Activated T-helper 1 cell treated with anti-CD3 and anti-CD28 coated beads, Interleukin-2, amount 50 U/mL, for 16 hours (primary cell): ENCODE measurements at regions not wholly inside any gene's neighbourhood (a gene's known extent, or its start where the extent isn't known, plus 50 kb on each side); places are given as distances from the start of the nearest gene placed in this dataset.
"Not testable (repeated sequence)": the region's sequence is repeated elsewhere in the genome, so short reads cannot be mapped to it uniquely, and the experiment has no call there.

Experiments
- DNase-seq, 2 donors: peaks; one replicate each; pipeline ENCODE4 v3.0.0-alpha.2; 2020; ENCODE audit warnings: low read depth in 1 of 2, low spot score in 1 of 2

- no peak for DNase-seq
These were observed 851.5 kb downstream of the DACH1 start for GRCh38 chr13:71015516-71015915.

GRCh38 chr13:71015021-71015420, 852.0 kb downstream of the DACH1 start:
- DNase-seq, result no peak

DNA sequence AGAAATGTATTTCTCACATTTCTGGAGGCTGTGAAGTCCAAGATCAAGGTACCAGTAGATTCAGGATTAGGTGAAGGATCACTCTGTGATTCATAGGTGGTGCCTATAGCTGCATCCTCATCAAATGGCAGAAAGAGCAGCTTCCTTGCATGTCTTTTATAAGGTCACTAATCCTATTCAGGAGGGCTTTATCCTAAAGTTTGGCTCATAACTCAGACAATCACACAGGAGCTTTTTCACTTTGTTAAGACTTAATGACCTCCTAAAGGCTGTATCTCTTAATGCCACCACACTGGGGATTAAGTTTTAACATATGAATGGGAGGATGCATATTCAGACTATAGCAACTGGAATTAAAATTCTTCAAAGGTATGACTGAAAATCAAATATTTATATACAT, 861.1 kb downstream of the DACH1 start:
- DNase-seq, result no peak

GRCh38 chr13:70995338-70995737, 871.7 kb downstream of the DACH1 start:
- no peak for DNase-seq

DNA sequence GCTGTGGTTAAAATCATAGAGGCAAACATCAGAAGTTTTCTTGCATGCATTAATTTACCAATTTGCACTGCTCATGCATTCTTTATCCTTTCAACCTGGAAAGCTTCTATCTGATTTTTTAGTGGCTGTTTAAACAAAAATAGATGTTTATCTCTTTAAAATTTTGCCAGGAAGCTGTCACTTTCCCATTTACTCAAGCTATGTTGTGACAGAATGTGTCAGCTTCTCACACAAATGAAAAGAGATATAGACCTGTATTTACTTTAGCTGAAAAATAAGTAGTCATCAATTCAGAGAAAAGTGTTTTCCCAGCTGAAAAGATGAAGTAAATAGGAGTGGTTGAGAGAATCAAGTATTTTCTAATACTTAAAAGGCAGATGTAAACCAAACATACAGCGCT, 872.8 kb downstream of the DACH1 start:
- DNase-seq, result no peak

DNA sequence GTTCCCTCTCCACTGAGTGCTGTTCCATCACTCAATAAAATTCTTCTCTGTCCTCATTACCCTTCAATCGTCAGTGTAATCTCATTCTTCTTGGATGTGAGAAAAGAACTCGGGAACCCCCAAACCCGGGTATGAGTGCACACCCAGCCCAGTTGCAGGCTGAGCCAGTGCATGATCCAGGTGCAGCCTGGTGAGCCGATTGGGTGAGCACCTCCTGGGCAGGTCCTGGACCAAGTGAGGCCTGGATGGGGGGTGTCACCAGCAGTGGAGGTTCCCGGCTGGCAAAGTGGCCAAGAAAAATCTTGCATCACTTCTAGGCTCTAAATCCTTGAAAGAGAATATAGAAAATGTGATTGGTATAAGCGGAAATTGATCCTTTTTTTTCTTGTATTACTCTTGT, 878.8 kb upstream of the KLHL1 start:
- DNase-seq, result no peak

- DNase-seq, result no peak
These were observed 877.1 kb upstream of the KLHL1 start for GRCh38 chr13:70985371-70985770.

- DNase-seq, result not testable (repeated sequence)
These were observed 873.0 kb upstream of the KLHL1 start for GRCh38 chr13:70981219-70981618.

DNA sequence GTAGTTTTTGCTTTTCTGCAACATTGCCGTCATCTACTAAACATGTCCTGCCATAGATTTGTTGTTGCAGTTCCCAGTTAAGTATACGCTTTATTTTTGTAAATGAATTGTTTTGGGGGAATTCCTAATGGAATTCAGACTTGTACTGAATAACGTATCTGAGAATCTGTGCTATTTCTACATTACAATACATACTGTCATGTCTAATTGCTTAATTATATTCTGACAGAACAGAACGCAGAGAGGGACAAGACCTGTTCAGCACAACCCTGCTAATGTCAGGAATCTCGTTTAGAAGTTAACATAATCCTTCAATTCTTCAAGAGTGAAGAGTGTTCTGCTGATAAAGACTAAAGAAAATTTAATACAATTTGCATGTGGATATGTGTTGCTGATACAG, 861.1 kb upstream of the KLHL1 start:
- no peak for DNase-seq

GRCh38 chr13:70967564-70967963, 859.3 kb upstream of the KLHL1 start:
- DNase-seq, result no peak

DNA sequence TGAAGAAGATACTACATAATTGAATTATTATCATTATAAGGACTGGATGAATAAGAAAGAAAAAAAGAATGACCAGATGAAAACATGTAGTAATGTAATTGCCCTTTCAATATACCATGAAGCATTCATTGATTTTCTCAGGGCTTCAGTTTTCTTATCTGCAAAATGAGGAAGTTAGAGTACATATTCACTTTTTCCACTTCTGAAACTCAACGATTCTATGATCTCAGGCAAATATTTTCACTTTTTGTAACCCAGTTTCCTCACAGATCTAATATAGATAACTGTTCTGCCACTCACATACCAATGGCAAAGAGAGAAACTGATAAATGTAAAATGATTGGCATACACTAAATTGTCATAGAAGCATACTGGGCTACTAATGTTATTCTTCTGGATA, 856.6 kb upstream of the KLHL1 start:
- no peak for DNase-seq

- no peak for DNase-seq
These were observed 855.9 kb upstream of the KLHL1 start for GRCh38 chr13:70964124-70964523.

GRCh38 chr13:70960841-70961443, 852.7 kb upstream of the KLHL1 start:
- DNase-seq, result no peak

- DNase-seq, result no peak
These were observed 851.0 kb upstream of the KLHL1 start for GRCh38 chr13:70959035-70959775.

DNA sequence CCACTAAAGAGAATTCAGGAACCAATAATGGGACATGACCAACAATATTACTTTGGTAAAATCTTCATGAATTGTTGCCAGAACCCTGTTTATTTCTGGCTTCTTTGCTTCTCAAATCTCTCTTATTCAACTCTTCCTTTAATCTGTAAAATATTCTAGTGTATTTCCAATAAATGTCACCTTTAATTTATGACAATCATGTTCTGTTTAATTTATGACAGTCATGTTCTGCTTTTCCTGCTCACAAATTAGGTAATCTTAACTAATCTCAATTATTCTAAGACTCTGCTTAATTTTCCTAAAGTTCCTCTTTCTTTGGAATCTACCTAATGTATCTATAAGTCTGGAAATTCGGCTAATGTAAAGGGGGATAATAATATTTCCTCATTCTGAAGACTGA, 847.6 kb upstream of the KLHL1 start:
- no peak for DNase-seq

DNA sequence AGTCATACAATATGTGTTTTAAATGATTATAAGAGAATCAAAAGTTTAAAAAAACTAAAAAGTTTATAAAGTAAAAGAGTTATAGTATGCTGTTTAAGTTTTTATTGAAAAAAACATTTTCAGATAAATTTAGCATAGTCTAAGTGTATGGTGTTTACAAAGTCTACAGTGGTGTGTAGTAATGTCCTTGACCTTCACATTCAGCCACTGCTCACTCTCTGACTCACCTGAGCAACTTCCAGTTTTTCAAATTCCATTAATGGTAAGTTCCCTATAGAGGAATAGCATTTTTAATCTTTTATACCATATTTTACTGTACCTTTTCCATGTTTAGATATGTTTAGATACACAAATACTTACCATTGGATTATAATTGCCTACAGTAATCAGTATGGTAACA, 842.4 kb upstream of the KLHL1 start:
- DNase-seq, result no peak

GRCh38 chr13:70945506-70945905, 837.3 kb upstream of the KLHL1 start:
- DNase-seq, result no peak

DNA sequence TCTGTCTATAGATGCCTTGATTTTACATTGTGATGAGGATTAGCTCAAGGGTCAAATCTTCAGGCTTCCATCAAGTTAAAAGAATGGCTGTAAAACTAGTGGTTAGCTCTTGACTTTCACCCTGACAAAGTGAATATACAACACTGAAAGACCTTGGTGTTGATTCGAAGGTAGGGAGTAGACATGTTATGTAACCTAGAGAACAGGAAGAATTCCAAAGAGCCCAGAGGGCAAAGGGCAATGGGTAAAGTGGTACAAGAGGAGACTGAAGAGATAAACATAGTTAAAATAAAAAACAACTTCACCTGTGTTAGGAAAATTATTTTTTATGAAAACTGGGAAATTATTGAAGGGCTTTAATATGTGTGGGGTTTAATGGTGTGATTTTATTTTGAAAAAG, 833.2 kb upstream of the KLHL1 start:
- DNase-seq, result no peak

GRCh38 chr13:70938462-70938861, 830.2 kb upstream of the KLHL1 start:
- DNase-seq, result no peak

DNA sequence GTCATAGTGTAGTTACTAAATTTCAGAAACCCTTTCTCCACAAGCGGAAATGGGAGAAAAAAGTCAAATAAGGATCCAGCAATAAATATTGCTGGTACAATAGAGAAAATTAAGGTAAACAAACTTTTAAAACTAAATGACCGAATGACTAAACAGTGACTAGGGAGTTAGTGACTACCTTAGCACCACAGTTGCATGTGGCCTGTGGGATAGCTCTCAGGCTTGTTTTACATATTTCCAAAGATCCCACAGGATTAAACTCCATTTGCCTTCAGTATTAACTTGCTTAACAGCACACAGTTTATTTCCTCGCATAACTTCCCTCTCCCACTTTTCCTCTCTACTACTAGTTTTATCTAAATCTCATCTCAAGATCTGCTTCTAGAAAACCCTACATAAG, 824.3 kb upstream of the KLHL1 start:
- no peak for DNase-seq

DNA sequence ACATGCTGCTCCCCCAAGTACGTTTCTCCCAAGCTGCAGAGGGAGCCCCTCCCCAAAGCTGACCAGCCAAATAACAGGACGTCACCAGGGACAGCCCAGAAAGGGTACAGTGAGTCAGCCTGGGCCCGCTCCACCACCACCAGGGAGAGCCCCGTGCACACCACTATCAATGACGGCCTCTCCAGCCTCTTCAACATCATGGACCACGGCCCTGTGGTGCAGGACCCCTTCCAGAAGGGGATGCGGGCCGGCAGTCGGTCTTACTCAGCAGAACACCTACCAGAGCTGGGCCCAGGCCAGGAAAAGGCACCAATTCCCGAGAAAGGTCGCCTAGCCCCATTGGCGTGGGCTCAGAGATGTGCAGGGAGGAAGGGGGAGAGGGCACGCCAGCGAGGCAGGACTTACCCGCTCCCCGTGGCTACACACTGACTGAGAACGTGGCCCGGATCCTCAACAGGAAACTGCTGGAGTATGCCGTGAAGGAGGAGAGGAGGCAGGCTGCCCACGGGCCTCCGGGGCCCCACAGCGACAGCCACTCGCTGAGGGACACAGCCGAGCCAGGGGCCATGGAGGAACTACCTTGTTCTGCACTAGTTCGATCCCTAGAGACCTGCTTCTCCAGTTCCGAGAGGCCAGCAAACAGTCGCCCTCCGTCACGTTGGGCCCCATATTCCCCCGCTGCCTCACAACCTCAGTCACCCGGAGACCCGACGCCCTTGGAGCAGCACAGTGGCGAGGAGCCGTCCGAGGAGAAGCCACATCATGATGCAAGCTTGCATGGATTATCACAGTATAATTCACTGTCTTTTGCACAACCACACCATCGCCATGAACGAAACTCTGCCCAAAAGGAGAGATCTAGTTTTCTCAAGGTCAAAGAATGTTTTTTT, 815.9 kb upstream of the KLHL1 start:
- no peak for DNase-seq

DNA sequence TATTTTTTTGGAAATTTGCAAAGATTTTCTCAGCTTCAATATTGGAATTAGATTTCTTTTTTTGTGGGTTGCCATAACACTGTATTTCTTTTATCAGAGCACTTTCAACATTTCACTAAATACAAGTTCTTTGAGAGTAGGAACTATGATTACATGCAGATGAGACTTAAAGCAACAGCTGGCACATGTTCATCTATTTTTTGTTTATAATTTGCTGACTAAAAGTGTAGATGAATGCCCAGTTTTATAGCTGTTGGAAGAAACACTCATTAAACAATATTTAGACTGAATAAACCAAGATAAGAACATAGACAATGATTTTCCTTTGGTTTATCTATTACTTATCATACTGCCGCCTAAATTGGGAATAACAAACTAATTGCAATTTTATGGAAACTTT, 803.0 kb upstream of the KLHL1 start:
- no peak for DNase-seq
